GM13977 (cell line): ENCODE measurements at regions not wholly inside any gene's neighbourhood (a gene's known extent, or its start where the extent isn't known, plus 50 kb on each side); places are given as distances from the start of the nearest gene placed in this dataset.

Experiments
- DNase-seq: peaks from one replicate; pipeline ENCODE4 v3.0.0; 2012; ENCODE audit warnings: low spot score
- CTCF ChIP-seq: IDR thresholded peaks from 2 replicates; pipeline ENCODE4 v1.5.1; 2012; ENCODE audit warnings: mild to moderate bottlenecking, control low read depth; ENCODE audit not compliant: insufficient read depth; ENCODE audit errors: extremely low read depth, missing control alignments
- in situ Hi-C: fragments of 300-500 bp; cut with MboI; formaldehyde crosslinking; loops from one replicate; pipeline ENCODE4 v1.12.0; 2022; ENCODE audit warnings: low sequenced_read_pairs, low pct_unique_long_range_greater_than_20kb, mixed read lengths, inconsistent platforms; ENCODE audit not compliant: unreplicated experiment

- no peak for TF ChIP-seq CTCF
- no peak for DNase-seq
- in situ Hi-C loops, result no loop called here
Observed at GRCh38 chr11:70660889-70661197, 262.5 kb downstream of the CTTN start.

GRCh38 chr11:70661761-70662501 lies 263.6 kb downstream of the CTTN start:
- no peak for DNase-seq
- TF ChIP-seq CTCF, result no peak
- in situ Hi-C loops, result no loop called here

GRCh38 chr11:70662691-70663098 lies 264.4 kb downstream of the CTTN start:
- DNase-seq, result no peak
- in situ Hi-C loops, result no loop called here
- TF ChIP-seq CTCF, result no peak

- no peak for DNase-seq
- in situ Hi-C loops, result no loop called here
- TF ChIP-seq CTCF, result no peak
Observed at GRCh38 chr11:70663815-70664214, 265.5 kb downstream of the CTTN start.

- no peak for TF ChIP-seq CTCF
- no peak for DNase-seq
- in situ Hi-C loops, result no loop called here
Observed at GRCh38 chr11:70666311-70666710, 268.0 kb downstream of the CTTN start.

- in situ Hi-C loops, result no loop called here
- no peak for TF ChIP-seq CTCF
- no peak for DNase-seq
Observed at GRCh38 chr11:70667767-70668166, 269.4 kb downstream of the CTTN start.
